G401 (cell line): ENCODE measurements at regions not wholly inside any gene's neighbourhood (a gene's known extent, or its start where the extent isn't known, plus 50 kb on each side); places are given as distances from the start of the nearest gene placed in this dataset.

Experiments used
- DNase-seq: peaks from one replicate; pipeline ENCODE4 v3.0.0-alpha.2; 2015; ENCODE audit warnings: low spot score
- in situ Hi-C: cut with HindIII; loops from 2 replicates; pipeline ENCODE4 v1.10.0; 2016; ENCODE audit warnings: low sequenced_read_pairs, mixed read lengths

DNA sequence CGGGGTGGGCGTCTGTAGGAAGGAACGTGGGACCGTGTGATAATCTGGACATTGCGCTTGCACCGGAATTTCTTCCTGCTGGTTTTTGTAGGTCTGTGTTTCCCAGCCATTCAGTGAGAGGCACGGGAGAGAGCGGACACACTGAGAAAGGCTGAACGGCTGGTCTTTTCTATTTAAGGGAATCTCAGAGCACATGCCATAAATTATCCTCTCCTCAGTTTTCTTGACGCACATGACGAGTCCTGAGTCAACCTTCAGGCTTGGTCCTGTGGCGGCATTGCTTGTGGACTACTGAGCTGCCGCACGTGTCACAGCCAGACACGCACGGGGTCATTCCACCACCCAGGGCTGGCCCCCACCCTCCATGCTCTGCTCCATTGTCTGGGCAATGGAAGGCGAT is 519.3 kb upstream of the ID2 start:
- in situ Hi-C loops, result no loop called here
- no peak for DNase-seq

DNA sequence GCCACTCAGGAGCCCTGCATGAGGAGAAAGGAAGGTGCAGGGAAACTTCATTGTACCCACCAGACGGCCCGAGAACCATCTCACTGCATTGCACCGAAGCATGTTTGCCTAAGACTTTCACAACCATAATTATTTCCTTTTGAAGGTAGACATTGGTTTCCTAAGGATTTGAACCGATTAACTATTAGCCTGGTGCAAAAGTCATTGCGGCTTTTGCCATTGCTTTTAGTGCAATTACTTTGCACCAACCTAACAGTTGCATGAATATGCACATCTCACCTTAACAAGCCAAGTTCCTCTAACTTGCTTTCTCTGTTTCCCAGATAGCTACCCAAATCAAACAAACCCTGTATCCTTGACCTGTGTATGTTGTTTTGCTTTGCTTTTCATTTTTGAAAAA is 516.3 kb upstream of the ID2 start:
- in situ Hi-C loops, result no loop called here
- DNase-seq, result no peak

DNA sequence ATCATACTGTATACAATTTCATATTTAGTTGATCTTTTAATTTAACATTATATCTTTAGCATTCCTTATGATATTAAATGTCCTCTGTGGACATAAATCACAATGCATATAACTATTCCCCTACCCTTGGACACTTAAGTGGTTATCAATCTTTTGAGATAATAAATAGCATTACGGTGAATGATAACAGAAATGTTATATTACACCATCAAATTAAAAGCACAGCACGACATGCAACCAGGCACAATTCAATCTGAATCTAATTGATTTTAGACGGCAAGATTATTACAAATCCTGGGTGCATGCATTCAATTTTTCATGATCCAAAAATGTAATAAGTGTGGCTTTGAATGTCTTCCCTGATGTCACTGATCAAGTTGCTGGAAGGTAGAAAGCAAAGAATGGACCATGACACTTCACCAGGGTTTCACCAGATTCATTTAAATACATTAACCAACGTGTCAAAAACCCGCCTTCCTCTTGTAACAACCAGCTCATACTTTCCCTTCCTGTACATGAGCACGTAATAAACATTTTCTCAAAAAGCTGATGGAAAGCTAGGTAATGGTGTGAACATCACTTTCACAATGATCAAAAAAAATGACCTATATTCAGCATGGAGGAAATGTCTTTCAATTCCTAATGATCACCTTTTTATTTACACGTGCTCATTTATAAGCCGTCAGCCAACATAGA is 513.7 kb upstream of the ID2 start:
- in situ Hi-C loops, result no loop called here

DNA sequence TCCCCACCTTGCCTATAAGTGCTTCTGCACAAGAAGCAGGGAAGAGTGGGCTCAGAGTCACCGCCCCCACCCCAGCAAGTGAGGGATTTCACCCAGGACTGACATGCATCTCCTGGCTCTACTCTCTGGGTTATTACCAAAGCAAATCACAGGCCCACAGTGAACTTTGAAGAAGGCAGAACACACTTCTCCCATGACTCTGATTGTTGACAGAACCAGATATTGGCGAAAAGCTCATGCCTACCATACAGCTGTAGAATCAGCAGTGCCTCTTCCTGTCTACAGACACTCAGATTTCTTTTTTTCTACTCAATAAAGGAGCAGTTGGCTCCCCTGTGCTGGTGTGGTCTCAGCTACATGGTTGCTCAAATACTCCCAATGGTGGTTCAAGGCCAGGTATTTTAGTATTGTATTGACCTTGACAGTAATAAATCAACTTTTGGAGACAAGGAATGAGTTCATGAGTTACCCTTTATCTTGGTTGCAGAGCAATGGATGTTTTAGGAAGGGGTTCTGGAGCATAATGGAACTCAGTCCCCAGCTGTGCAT is 512.9 kb upstream of the ID2 start:
- in situ Hi-C loops, result no loop called here
- DNase-seq, result no peak

More for the DNA sequence above, 513.7 kb upstream of the ID2 start:
- DNase-seq, result no peak

DNA sequence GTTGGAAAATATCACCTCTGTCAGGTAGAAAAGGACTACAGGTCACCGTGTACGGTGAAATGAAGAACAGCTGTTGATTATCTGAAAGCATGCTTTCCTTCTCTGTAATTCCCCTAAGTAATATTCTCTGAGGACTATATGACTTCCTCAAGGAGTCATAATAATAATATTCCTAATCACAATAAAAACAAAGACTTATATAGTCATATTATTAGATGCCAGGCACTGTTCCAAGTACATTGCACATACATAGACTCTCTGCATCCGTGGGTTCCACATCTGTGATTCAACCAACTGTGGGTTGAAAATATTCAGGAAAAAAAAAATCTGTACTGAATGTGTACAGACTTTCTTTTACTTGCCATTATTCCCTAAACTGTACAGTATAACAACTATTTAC is 512.4 kb upstream of the ID2 start:
- DNase-seq, result no peak
- in situ Hi-C loops, result no loop called here

DNA sequence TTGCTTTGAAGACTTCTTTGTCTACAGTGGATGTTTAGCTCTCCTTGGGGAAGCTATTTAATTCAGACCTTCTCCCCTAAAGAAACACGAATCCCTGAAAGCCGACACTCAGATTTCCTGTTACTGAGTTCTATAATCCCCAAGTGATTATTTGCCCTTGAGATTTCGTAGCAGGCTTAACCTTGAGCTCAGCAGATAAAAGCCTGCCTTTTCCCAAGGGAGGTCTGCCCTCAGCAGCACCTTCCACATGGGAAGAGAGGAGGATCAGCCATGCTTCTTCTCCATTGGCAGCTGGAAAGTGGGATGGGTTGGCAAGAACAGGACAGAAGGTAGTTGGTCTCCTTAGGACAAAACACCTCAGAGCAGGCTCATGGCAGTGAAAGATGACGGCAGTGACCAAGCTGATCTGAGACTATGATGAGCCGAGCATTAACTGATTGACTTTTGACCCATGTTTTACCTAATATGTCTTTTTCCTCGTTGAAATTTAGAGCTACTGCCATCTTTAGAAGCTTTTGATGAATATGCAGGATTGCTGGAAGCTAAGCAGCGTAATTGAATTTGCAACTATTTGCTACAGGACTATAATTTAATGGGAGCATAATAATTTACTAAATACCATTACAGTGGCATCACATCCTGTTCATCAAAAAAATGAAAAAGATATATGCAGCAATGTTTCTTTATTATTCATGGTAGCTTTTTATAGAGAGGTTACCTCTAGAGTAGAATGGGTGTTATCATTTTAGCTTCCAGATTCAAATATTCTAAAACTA is 511.1 kb upstream of the ID2 start:
- DNase-seq, result no peak
- in situ Hi-C loops, result no loop called here

DNA sequence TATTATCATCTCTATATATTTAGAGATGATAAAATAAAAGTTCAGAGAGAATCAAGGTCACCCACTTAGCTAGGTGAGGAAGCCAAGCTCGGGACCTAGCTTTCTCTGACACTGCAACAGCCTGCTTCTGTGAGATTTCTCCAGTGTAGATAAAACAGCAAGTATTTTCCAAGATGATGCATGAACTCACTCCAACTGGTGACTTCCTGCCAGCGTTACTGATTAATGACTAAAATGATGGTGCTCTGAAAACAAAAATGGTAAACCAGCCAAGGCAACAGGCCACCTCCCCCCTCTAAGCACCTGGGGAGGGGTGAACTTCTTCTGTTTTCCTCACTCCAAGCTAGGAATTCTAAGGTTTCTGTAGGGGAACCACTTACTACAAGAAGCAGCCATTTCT is 510.2 kb upstream of the ID2 start:
- in situ Hi-C loops, result no loop called here

DNA sequence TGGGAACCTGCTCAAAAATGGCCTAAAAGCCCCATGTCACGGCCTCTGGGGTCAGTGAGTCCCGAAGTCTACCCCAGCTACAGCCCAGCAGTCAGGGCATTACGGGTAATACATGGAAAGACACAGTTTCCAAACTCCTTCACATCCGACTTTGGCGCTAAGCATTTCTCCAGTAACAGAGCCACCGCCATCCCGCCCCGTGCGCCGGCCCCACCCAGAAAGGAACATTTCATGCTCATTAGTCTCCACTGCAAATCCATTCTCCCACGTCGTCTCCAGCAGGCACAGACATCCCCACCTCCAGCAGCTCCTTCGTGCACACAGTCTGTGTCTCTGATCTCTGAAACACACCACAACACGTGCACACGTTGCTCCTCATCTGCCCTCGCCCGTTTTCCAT is 509.2 kb upstream of the ID2 start:
- no peak for DNase-seq
- in situ Hi-C loops, result no loop called here

More for the DNA sequence above, 510.2 kb upstream of the ID2 start:
- no peak for DNase-seq

DNA sequence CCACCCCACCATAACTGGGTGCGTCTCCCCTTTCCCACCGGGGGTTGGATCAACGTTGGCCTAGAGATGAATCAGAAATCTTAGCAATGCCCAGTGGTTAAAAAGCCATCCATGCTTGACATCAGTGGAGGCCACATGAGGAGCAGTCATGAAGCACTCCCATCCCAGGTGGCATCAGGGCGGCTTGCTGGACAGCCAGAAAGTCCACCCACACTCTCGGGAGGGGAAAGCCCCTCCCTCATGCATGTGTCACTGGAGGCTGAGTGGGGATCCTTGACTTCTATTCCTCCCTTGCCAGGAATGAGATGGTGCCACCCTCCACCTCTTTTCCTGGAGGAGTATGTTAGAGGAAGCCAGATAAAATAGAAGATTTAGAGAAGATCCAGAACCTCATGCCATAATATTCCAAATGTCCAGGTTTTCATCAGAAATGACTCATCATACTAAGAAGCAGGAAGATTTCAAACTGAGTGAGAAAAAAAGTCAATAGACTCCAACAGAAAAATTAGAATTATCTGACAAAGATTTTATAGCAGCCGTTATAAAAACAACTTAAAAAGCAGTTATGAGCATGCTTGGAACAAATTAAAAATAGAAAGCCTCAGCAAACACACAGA is 507.1 kb upstream of the ID2 start:
- no peak for DNase-seq
- in situ Hi-C loops, result no loop called here

DNA sequence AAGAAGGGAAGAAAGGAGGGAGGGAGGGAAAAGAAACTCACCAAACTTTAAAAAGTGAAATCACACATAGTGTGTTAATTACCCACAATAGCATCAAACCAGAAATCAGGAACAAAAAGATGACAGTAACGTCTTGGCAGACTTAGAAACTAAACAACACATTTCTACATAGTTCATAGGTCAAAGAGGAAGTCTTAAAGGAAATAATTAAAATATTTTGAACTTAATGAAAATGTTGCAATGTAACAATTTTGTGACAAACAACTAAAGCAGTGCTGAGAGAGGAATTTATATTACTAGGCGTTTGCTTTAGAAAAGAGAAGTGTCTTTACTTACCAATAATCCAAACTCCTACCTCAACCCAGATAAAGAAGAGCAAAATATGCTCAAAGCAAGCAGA is 505.0 kb upstream of the ID2 start:
- no peak for DNase-seq
- in situ Hi-C loops, result no loop called here

DNA sequence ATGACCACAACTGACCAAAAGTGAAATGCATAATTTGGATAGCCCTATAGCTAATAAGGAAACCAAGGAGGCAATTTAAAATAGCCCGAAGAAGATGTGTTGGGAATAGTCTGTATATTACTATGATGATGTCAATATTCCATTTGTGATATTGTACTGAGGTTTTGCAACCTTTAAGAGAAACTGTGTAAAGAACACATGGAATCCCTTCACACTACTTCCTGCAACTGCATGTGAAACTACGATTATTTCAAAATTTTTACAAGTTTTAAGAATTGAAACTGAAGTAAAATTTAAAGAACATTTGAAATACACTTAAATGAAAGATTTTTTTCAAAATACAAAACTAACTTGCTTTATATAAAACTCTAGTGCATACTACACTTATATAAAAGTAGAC is 504.3 kb upstream of the ID2 start:
- no peak for DNase-seq
- in situ Hi-C loops, result no loop called here

DNA sequence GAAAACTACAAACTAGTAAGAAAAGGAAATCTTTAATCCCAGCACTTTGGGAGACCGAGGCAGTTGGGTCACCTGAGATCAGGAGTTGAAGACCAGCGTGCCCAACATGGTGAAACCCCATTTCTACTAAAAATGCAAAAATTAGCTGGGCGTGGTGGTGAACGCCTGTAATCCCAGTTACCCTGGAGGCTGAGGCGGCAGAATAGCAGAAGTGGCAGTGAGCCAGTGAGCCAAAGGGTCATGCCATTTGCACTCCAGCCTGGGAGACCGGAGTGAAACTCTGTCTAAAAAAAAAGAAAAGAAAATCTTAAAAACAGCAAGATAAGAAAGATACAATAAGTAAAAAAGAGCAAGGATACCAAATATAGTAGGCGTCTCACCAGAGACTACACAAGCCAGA is 502.9 kb upstream of the ID2 start:
- DNase-seq, result no peak
- in situ Hi-C loops, result no loop called here

DNA sequence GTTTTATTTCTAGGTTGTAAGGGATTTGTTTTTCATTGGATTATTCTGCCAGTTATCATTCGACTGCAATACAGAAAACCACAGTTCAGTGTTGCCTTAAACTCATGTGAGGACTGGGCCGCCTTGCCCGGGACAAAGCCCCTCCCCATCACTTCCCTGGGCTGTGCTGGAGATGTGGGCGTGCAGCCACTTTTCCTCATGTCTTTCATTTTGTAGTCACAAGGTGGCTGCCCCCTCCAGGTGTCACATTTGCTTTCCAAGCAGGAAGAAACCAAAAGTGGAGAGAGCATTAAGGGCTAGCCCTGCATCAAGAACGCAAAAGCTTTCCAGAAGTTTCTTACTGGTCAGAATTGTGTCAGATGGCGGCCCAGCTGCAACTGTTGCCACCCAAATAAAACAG is 492.5 kb upstream of the ID2 start:
- in situ Hi-C loops, result no loop called here
- DNase-seq, result no peak

DNA sequence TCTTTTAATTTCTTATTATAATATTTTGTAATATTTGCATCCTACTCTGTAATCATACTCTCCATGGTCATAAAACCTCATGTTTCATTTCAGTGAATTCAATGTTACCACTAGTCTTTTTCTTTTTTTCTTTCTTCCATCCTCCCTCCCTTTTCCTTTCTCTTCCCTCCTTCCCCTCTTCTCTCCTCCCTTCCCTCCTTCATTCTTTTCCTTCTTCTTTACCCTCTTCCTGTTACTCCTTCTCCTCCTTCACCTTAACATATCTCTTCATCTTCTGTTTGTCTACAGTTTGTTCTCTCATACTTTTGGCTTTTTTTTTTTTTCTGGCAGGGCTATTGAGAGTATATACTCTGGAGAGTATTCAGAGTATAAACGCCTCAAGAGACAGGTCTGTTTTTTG is 491.6 kb upstream of the ID2 start:
- in situ Hi-C loops, result no loop called here
- no peak for DNase-seq

DNA sequence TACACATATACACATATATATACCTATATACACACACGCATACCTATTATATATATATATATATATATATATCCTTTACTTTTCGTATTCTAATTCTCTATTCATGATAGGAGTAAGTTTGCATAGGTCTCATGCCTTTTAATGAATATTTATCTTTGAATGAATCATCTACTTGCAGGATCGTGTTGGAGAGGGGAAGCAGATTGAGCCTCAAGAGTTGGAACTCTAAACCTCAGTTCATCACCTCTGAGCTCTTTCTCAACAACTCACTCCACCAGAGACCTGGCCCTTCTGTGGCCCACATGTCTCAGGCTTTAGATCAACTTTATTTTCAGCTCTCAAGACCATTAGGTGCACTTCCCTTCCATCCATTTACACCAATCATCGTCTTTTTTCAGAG is 490.4 kb upstream of the ID2 start:
- in situ Hi-C loops, result no loop called here
- DNase-seq, result no peak

DNA sequence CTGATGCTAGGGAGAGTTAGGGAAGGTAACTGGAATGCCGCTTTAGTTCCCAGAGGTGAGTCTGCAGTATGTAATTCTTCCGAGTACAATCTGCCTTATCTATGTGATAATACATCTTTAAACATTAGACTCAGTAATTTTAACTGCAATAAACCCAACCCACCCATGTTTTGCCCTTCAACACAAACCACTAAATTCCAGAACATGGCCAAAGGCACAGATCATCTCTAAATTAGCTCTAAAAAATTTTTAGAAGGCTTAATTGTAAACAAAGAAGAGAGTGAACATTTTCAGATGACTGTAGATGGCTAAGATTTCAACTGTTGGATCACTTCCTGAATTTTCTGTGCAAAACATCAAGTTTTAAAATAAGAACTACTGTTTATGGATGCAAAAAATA is 488.7 kb upstream of the ID2 start:
- no peak for DNase-seq
- in situ Hi-C loops, result no loop called here

DNA sequence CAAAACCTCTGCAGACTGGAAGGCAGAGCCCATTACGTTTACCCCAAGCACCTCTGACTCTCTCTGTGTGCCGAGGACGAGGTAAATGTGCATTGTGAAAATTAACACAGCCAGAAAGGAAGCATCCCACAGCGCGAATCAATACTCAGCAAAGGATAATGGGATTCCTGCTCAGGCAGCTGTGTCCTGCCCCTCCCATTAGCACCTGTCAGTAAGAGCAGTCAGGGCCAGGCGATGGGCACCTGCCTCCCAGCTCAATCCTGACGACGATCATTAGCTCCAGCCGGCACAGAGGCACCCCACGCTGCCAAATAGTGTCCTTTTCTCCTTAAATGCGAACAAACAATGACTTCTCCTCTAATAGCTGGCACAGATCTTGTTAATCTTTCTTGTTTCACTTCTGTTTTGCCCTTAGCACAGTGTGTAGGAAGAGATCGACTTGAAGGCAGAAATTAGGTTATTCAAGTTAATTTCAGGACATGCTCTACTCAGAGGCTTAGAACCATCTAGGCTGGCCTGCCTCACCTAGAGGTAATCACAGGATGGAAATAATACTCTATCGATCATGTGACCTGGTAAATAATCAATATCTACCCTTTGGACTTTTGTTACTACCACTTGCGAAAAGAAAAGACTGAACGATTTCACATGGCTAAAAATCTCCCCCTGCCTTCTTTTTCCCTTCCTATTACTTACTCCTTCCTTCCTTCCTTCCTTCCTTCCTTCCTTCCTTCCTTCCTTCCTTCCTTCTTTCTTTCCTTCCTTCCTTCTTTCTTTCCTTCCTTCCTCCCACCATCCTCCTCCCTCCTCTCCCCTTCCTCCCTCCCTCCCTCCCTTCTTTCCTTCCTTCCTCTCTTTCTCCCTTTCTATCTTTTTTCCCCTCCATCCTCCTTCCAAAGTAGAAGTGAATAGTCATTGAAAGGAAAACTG is 487.9 kb upstream of the ID2 start:
- in situ Hi-C loops, result no loop called here
- DNase-seq, result no peak

DNA sequence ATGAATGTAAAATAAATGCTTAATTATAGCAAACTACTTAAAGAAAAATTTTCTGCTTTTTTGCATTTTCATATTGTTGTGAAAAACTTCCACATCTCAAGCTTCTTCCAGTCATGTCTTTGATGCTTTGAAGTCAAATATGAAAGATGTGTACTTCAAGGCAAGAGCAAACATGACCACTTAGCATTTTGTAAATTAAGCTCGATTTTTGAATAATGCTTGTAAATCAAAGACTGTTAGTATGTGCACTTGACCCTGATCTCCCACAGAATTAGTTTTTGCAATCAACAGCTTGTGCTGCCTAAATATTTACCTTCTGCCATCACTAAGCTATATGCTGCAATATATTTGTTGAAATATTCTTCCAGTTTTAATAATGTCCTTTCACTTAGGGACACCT is 486.1 kb upstream of the ID2 start:
- in situ Hi-C loops, result no loop called here
- no peak for DNase-seq

DNA sequence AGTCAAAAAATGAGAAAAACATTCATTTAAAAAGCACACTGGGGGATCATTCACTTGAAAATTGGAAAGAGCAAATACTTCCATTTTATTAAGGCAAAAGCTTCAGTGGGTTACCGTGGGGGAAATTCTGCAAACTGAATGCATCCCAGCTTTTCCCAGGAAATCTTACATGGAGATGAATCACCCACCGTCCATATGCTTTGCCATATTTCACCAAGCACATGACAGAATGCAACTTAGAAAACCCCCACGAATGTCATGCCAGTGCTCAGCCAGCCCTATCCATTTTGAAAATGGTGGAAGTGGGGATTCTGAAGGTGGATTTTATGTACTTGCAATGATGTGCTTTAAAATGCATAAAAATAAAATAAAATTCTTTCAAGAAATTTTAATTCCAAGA is 485.5 kb upstream of the ID2 start:
- in situ Hi-C loops, result no loop called here
- no peak for DNase-seq
